Spleen (tissue), 7 donors: ENCODE measurements at regions not wholly inside any gene's neighbourhood (a gene's known extent, or its start where the extent isn't known, plus 50 kb on each side); places are given as distances from the start of the nearest gene placed in this dataset.

Experiments used
- CTCF ChIP-seq, 11 experiments: fragments of 200-600 bp in 7 of 11; fragments of 450-650 bp in 4 of 11; sonication (generic) in 4 of 11; IDR thresholded peaks in 8 of 11; conservative IDR thresholded peaks in 3 of 11; 1 replicate in 7 of 11; 2 replicates in 4 of 11; pipeline versions ENCODE4 v1.4.0 to v1.8.0; 2016 to 2021; ENCODE audit warnings: antibody characterized with exemption in 11 of 11, inconsistent platforms in 4 of 11, mild to moderate bottlenecking in 1 of 11
- POLR2AphosphoS5 ChIP-seq, 3 donors: sonication (generic); formaldehyde crosslinking; IDR thresholded peaks; one replicate each; pipeline ENCODE4 v1.5.1; 2017; ENCODE audit warnings: antibody characterized with exemption in 3 of 3
- donor health status: DM: no; HTN: no; CAD: no; lungs with moderate emphysema.
- donor health status: DM: no; HTN: no; CAD: no.
- donor health status: DM: no; HTN: no; CAD: no.

- TF ChIP-seq POLR2AphosphoS5 (IDR thresholded peaks at IDR 0.05): no peak
- no peak for TF ChIP-seq CTCF (IDR thresholded peaks at IDR 0.05 in 8 of 11, conservative IDR thresholded peaks at IDR 0.05 in 3 of 11)
These were observed 161.5 kb upstream of the PFN2 start for GRCh38 chr3:150132101-150132749.
